ENCODE measurements at regions not wholly inside any gene's neighbourhood (a gene's known extent, or its start where the extent isn't known, plus 50 kb on each side); places are given as distances from the start of the nearest gene placed in this dataset.

DNA sequence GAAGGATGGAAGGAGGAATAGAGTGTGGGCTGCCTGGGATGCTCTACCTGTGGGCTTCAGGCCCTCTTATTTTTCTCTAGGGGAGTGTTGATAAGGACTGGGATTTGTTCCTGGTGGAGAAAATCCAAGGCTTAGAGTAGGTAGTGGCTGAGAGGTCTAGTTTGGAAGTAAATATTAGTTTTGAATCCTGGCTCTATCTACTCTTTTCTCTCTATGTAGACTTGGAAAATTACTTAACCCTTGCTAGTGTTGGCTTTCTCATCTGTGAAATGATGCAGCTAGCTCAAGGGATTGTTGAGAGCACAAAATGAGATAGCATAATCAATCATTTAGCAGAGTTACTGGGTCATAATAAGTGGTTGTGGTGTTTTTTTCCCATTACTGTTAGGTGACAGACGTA lies 102.7 kb upstream of the MLIP start:
- Histone ChIP-seq H3F3A (ENCODE audit: low read length, unreplicated experiment) (no peaks in the 10 kb centered on the region), H3K4me1 (ENCODE audit: insufficient read depth, low read length) (peaks cover 7% of the 10 kb centered on the region; the same call in 1 of the 2 replicates), H3K9ac (ENCODE audit: low read length) (no peak overlapping the region), H2AFZ (ENCODE audit: low read length) (no peak overlapping the region), H3K4me3 (ENCODE audit: low read length) (no peak overlapping the region), H3K79me2 (ENCODE audit: low read length) (no peaks in the 10 kb centered on the region), H3K9me3 (ENCODE audit: low read length) (no peaks in the 10 kb centered on the region), H3K9me2 (replicated peaks; ENCODE audit: low read length) (no peaks in the 10 kb centered on the region), H3K36me3 (ENCODE audit: low read depth, low read length) (no peaks in the 10 kb centered on the region), H3K27me3 (ENCODE audit: low read length) (no peaks in the 10 kb centered on the region), H3K27ac (ENCODE audit: low read length) (no peak overlapping the region), H4K20me1 (ENCODE audit: low read length) (no peaks in the 10 kb centered on the region), H3K4me2 (ENCODE audit: low read length) (no peak overlapping the region)
- intact Hi-C loops (cut with micrococcal nuclease) = no loop called here
- ChIA-PET CTCF (no interaction called here), POLR2A (ENCODE audit: unreplicated experiment) (no interaction called here)
- ATAC-seq = no peak
- no peak for DNase-seq
- TF ChIP-seq, protein P1, sequence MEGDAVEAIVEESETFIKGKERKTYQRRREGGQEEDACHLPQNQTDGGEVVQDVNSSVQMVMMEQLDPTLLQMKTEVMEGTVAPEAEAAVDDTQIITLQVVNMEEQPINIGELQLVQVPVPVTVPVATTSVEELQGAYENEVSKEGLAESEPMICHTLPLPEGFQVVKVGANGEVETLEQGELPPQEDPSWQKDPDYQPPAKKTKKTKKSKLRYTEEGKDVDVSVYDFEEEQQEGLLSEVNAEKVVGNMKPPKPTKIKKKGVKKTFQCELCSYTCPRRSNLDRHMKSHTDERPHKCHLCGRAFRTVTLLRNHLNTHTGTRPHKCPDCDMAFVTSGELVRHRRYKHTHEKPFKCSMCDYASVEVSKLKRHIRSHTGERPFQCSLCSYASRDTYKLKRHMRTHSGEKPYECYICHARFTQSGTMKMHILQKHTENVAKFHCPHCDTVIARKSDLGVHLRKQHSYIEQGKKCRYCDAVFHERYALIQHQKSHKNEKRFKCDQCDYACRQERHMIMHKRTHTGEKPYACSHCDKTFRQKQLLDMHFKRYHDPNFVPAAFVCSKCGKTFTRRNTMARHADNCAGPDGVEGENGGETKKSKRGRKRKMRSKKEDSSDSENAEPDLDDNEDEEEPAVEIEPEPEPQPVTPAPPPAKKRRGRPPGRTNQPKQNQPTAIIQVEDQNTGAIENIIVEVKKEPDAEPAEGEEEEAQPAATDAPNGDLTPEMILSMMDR (conservative IDR thresholded peaks at IDR 0.05; ENCODE audit: low read depth, low read length) = no peak
- TF ChIP-seq EZH2 (IDR thresholded peaks at IDR 0.05; ENCODE audit: low read length, unreplicated experiment) (no peak), EZH2phosphoT487 (IDR thresholded peaks at IDR 0.05; ENCODE audit: borderline replicate concordance, low read length) (no peak)
- no TSS peak for BruUV-seq (replicated peaks)

DNA sequence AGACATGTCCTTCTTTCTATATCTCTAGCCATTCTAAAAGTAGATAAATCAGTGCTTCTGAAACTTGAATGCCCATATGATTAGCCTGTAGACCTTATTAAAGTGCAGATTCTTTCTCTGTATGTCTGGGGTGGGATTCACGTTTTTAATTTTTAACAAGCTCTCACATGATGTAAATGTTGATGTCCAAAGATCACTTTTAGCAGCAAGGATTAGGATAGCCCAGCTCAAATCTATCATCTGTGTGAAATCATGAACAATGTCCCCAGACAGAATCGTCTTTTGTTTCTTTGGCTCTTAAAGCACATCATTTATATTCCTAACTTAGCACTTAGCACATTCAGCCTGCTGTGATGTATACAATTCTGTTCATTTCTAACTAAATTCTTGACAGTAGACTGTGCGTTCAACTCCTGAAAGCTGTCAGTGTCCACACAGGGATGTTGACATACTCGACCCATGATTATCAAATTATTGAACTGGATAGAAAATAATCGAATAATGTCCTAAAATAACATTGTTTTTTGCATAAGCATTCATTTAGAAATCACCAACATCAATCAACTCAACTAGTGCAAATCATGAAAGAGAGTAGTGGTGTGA lies 102.1 kb upstream of the MLIP start:
- Histone ChIP-seq H3K9ac (ENCODE audit: low read length) (no peak overlapping the region), H3K9me2 (replicated peaks; ENCODE audit: low read length) (no peaks in the 10 kb centered on the region), H3K27ac (ENCODE audit: low read length) (no peak overlapping the region), H2AFZ (ENCODE audit: low read length) (no peak overlapping the region), H3K27me3 (ENCODE audit: low read length) (no peaks in the 10 kb centered on the region), H3K9me3 (ENCODE audit: low read length) (no peaks in the 10 kb centered on the region), H4K20me1 (ENCODE audit: low read length) (no peaks in the 10 kb centered on the region), H3K79me2 (ENCODE audit: low read length) (no peaks in the 10 kb centered on the region), H3K4me3 (ENCODE audit: low read length) (no peak overlapping the region), H3K4me2 (ENCODE audit: low read length) (no peak overlapping the region), H3F3A (ENCODE audit: low read length, unreplicated experiment) (no peaks in the 10 kb centered on the region), H3K4me1 (ENCODE audit: insufficient read depth, low read length) (peaks cover 7% of the 10 kb centered on the region; the same call in 1 of the 2 replicates), H3K36me3 (ENCODE audit: low read depth, low read length) (no peaks in the 10 kb centered on the region)
- CTCF ChIA-PET = no interaction called here
- no peak for TF ChIP-seq EZH2 (IDR thresholded peaks at IDR 0.05; ENCODE audit: low read length, unreplicated experiment)
- TF ChIP-seq EZH2phosphoT487 (IDR thresholded peaks at IDR 0.05; ENCODE audit: borderline replicate concordance, low read length) = no peak
- TF ChIP-seq, protein P1 (conservative IDR thresholded peaks at IDR 0.05; ENCODE audit: low read depth, low read length) = no peak
- BruUV-seq (replicated peaks) = no TSS peak
- no peak for ATAC-seq
- POLR2A ChIA-PET (ENCODE audit: unreplicated experiment) = no interaction called here
- intact Hi-C loops (cut with micrococcal nuclease) = no loop called here
- DNase-seq = no peak

Measured in PC-3 (cell line).